GM21515 (cell line): ENCODE measurements at regions not wholly inside any gene's neighbourhood (a gene's known extent, or its start where the extent isn't known, plus 50 kb on each side); places are given as distances from the start of the nearest gene placed in this dataset.

Source experiments
- ATAC-seq: cut with Tn5 transposase; IDR thresholded peaks from one replicate; pipeline ENCODE4 v1.9.1; 2021; ENCODE audit not compliant: unreplicated experiment

DNA sequence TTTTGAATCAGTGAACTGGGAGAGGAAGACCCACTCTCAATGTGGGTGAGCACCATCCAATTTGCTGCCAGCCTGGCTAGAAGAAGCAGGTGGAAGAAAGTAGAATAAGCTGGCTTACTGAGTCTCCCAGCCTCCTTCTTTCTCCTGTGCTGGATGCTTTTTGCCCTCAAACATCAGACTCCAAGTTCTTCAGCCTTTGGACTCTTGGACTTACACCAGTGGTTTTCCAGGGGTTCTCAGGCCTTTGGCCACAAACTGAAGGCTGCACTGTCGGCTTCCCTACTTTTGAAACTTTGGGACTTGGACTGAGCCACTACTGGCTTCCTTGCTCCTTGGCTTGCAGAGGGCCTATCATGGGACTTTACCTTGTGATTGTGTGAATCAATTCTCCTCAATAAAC lies 804.2 kb upstream of the SLITRK1 start:
- ATAC-seq = no peak

DNA sequence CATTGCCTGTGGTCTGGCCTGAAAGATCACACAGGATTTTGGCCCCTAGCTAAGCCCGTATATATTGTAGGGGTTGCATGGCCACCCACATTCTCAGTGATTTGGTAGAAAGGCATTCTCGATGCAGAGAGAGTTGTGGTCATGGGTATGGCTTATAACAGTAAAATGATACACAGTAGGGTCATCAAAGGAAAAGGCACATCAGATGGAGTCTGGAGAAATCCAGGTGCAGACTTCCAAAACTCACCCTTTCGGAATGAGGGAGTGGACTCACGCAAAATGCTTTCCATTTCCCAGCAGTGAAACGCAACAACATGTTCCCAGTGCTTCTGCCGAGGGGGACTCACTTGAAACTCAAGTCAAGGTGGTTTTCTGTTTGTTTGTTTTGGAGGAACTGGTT lies 802.5 kb upstream of the SLITRK1 start:
- no peak for ATAC-seq

DNA sequence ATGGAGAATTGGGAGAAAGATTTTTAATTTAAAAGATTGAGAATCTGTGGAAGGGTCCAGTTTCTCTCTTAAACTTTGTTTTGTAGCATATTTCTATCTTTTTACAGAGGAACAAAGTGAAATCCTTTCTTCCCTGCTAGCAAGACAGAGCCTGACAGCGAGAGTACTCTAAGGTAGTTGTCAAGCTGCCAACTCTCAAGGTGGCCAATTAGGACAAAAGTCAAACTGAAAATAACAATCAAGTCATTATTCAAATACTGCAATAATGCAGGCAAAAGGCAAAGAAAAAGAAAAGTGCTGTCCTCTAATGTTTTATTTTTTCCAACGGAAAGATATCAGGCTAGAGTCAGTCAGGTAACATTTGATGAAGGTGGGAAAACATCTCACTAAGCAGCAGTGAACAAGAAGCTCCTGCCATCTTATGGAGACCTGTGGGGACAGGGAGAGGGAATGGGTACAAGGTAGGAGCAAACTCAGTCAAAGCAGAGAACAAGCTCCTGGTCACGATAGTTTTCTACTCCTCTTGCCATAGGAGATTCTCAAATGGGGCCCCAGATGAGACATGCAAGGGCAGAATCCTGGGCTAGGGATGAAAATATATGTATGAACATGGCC lies 801.9 kb upstream of the SLITRK1 start:
- ATAC-seq = no peak

DNA sequence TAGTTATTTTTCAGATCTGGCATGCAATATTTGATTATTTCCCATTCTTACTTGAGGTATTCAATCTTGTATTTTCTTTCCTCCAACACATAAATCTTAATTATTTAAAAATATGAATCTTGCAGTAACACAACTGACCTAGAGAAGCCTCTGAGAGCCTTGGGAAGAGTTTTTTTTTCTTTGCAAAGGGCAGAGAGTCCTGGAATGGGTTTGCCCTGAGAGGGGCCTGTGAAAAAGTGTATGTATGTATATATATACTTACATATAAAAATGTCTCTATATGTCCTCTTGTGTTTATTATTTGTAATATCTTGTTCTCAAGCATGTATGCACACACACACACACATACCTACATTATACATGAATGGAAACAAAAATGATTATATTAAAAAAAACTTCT lies 801.2 kb upstream of the SLITRK1 start:
- no peak for ATAC-seq

DNA sequence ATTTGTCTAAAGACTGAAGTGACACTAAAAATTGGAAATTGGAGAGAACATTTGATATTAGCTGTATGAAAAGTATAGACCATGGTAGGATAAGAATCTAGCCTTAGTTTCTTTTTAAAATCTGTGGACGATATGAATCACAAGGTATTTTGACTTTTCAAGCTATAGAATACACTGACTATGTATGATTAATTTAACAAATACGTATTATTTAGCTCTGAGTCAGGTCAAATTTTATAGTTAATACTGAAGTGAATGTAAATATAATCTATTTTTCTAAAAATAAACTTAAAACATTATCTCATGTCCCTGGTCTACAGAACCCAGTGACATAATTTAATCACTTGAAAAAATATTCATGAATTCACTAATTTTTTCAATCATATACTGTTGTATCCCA lies 795.6 kb upstream of the SLITRK1 start:
- no peak for ATAC-seq

DNA sequence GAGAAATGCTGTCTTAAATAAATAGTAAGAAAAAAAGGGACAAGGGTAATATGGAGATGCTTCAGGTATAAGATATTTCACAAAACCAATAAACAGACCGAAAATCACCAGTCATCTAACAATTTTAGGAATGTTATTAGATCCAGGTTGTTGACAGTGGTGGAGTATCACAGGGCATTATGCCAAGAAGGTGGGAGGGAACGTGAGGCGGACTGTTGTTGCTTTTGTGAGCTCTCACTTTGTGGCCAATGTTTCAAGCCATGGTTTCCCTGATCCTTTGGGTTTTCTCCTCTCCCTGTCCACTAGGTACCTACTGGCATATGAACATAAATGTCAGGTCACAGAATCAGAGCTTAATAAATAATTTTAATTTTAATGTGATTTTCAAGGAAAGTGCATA lies 790.3 kb upstream of the SLITRK1 start:
- no peak for ATAC-seq

DNA sequence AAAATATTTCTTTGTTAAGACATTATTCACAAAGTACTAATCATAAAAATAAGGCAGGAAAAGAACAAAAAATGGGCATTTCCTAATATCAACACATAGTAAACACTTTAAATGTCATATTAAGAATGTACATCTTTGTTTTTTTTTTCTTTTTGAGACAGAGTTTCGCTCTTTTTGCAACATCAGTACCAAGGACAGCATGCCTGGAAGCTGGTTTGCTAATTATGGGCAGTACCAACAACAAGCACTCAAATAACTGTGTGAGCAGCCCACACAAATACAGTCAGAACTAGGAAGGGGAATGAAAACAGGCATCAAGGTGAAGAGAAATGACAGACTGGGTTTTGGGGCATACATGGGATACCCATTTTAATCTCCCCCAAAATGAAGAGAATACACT lies 788.0 kb upstream of the SLITRK1 start:
- no peak for ATAC-seq

DNA sequence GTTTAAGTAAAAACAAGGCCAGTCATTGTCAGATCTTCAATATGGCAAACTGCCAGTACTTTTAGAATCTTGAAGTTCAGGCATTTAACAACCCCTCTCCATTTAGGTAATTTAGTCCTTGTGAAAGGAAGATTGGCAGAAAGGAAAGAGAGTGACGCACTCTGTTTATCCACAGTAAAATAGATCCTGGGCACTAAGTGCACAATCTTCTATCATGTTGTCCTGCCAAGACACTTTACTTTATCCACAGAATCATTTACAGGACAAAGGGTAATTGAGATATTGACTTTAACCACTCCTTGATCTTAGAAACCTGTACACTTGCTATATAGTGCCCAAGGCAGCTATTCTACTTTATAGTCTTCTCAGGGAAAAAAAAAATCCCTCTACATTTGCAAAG lies 786.4 kb upstream of the SLITRK1 start:
- ATAC-seq = no peak

DNA sequence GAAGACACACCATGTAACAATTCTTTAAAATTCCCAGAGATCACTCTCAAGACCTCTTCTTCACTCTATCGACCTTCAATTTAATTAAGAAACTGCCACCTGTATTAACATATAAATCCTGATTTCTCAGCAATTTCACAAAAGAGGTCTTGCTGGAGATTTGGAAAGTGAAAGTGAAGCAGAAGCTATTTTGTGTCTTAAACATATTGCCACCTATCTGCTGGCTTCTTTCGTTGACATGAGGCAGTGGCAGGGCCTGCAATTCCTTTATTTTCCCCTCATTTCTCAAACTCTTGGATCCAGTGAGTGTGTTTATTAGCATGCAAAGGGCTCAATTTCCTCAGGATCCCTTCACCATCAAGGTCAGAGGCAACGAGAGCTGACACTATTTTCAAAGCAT lies 780.2 kb upstream of the SLITRK1 start:
- ATAC-seq = no peak

DNA sequence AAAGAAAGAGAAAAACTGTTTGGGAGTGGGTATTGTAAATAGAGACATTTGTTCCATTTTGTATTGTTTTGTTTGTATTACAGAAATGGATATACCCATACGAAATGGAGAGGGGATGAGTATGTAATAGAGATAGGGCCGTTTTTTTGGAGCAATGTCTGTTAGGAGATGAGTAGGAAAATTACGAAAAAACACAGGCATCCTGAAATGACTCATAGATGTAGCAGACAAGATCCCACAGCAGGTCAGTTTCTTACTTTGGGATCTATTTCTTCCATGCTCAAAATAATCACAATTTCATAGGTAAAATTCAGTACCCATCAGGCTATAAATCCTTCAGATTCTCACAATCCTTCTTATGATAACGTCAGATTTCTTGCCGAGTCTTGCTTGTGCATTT lies 779.4 kb upstream of the SLITRK1 start:
- ATAC-seq = no peak

DNA sequence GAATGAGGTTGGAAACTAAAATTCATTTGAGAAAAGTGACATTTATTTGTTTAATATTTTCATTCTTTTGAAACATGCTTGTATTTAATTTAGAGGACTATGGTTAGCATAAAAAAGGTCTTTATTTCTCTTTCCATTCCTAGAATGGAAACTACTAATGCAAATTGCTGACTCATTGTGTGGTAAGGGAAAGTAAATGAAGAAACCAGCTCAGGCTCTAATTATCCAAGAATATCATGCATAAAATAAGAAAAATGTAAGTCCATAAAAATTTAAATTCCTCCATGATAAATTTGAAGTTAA lies 777.0 kb upstream of the SLITRK1 start:
- ATAC-seq = no peak

DNA sequence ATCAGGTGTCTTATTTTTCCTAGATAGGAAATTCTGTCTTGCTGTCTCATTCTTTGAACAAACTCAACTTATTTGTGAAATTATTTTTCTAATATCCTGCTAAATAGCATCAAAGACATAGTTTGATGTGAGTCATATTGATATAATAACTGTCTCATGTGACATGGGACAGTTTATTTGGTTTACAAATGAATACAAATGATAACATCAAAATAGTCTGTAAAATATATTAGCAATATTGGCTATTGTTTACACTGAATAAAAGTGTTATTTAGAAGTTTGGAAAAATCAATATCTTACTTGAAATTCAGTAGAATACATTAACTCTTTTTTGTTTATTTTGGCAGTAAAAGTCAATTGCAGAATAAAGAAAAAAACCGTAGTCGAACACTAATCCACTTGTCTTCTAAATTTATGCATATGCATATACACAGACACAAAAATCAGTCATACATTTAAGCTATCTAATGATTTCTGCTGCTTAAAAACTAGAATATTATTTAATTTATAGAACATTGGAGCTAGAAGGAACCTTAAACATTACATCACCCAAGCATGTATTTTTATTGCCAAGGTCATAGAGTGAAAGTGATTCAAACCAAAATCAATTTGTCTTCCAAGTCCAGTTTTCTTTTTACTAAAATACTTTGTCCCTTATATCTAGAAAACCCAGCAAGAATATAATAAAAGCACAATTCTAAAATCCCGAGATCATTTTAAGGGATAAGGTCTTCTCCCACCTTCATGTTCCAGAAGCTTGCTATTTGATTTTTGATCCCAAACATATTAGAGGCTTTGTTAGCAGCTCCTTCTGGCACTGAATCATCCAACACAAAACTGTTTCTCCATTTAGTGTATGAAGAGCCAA lies 776.5 kb upstream of the SLITRK1 start:
- ATAC-seq = no peak

DNA sequence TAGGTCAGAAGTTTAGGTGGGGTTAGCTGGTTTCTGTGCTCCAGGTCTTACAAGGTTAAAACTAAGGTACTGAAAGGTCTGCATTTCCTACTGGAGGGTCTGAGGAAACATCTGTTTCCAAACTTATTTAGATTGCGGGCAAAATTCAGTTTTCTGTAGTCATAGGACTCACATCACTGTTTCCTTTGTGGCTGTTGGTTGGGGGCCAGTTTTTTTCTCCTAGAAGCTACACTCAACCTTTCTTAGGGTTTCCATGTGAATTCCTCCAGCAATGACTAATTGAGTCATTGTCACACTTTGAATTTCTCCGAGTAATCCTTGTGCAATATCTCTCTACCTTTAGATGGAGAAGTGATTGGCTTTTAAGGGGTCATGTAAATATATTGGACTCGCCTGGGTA lies 773.4 kb upstream of the SLITRK1 start:
- ATAC-seq = no peak

DNA sequence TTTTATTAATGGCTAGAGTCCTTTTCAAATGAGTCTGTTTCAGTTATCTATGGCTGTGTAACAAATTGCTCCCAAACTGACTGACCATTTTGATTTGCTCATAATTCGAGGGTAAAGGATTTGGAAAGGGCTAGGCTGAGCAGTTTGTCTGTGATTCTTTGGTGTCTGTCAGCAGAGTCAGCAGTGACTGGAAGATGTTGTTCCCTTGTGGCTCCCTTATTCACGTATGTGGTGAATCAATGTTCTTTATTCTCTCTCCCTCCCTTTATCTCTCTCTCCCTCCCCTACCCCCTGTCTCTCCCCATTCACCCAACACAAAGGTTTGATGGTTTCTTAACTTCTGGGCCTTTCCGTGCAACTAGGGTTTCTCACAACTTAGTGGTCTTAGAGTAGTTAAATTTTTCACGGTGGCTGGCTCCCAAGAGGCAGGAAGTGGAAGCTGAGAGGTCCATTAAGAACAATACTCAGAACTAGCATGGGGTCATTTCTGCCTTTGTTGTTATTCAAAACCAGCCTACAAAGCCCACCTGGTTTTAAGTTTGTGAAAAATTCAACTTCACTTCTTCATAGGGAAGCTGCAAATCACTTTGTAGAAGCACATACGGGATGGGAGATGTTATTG lies 772.5 kb upstream of the SLITRK1 start:
- ATAC-seq = no peak

DNA sequence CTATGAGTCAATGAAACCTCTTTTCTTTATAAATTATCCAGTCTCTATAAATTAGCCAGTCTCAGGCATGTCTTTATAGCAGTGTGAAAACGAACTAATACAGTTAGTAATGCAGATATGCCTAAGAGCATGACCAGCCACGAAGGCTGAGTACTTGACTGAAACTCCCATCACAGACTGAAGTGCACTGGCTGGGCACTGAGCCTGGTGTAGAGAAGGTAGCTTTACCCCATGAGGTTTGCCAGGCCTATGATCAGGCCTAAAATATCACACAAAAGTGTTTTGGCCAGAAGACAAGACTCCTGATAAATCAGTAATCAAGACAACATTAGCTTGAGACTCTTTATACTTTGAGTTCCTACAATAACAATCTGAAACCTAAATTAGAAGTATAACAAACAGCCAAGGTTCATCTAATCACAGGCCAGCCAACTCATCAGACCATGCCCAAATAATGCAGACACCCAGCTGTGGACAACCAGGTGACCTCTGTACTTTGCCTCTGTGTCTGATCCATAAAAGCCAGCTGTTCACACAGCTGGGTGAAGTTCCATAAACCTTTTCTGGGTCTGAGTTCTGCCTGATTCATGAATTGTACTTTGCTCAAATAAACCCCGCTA lies 771.8 kb upstream of the SLITRK1 start:
- ATAC-seq = no peak

DNA sequence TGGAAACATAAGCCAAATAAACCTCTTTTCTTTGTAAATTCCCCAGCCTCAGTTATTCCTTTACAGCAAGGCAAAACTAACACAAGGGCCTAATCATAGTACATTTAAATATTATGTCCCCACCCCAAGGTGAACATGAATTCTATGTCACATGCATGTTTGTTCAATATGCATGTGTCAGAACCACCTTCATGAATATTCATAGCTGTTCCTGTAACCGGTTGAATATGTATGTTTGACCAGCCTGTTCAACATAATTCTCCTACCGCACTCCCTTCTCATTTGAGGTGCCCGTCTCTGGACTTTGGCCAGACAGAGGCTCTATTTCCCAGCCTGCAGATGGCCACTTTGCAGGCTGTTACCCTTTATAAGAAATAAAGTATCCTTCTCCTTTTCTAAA lies 769.4 kb upstream of the SLITRK1 start:
- no peak for ATAC-seq

DNA sequence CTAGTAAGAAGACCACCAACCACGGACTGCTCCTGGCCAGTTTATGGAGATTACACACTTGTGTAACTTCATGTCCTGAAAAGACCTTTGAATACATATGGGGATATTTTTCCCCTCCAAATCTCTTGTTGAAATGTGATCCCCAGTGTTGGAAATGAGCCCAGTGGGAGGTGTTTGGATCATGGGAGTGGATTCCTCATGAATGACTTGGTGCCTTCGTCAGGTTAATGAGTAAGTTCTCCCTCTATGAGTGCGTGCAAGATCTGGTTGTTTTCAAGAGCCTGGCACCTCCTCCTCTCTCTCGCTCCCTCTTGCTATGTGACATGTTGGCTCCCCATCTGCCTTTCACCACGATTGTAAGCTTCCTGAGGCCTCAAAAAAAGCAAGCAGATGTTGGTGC lies 769.0 kb upstream of the SLITRK1 start:
- no peak for ATAC-seq

DNA sequence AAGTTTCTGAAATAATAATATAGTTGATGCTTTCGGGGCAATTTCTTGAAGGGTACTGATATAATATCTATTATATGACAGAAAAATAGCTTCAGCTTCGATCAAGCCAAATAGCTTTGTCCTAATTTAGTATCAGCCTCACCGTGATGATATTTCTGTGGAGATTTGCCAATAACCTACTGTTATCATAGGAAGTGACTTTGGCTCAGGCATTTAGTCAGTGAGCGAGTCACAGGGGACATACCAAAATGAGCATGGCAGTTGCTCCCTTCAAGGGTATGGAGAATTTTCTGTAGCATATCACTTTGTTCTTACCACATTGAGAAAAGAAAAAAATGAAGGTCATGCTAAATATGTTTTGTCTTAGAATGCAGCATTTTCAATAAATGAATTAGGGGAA lies 767.6 kb upstream of the SLITRK1 start:
- no peak for ATAC-seq

DNA sequence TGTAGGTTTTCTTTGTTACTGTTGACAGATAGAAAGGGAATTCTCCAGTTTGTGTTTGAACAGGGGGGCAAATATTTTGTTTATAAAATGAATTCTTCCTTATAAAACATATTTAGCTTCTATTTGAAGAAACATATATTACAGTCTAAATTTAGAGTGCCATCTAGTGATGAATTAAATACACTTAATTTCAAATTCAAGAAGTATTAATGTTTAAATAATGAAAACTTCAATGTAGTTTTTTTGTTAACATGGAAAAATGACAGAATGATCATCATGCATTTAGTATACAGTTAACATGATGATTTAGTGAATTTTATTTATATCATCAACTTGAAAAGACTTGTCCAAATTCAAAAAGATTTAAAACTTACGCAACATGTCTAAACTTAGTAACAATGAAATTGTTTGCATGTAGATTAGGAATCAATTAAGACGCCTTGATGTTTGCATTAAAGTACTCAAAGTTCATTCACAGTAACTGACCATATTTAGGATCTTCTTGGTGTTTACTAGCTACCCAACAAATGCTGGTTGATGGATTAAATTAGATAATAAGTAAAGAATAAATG lies 765.9 kb upstream of the SLITRK1 start:
- ATAC-seq = no peak

DNA sequence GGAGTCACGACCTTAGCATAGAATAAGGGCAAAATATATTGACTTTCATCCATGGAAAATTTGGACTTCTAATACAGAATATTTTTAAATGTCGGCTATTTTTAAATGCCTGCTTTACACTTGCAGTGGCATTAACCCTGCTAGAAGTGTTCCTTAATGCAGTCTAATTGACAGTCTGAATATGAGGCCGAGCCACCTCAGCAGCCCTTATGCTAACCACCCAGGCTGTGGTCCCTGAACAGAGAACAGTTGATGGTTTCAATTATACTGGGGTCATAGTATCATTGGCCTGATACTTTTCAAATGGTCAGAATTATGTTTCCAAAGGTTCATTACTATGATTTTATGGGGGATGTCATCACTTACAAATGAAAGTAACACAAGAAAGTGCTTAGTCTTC lies 764.7 kb upstream of the SLITRK1 start:
- ATAC-seq = no peak

DNA sequence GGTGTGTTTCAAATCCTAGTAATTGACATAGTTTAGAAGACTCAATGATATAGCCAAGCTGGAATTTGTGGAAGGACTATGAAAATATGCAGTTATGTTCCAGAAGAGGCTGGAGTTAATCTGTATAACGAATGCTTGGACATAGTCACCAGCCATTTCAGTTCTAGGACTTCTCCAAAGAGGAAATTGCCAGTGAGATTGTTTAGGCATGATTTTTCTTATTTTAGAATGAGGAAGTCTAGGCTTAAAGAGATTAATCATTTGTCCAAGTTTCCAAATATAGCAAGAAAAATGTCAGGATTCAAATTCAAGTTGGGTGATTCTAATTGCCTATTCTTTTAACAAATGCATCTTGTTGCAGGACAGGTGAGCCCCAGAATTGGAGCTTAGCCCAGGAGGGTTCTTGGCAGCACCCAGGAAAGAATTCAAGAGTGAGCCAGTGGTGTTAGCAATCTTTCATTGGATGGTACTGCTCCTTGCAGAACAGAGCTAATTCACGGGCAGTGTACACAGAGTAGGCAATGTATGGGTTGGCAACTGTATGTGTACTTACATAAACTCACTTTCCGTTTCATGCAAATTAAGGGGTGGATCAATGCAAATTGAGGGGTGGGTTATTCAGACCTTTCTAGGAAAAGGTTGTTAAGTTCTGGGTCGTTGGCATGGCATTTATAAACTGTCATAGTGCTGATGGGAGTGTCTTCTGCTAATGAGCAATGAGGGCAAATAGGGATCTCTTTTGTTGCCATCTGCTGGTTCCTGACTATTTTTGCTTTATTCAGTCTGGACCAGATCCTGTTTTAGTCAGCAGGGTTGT lies 763.1 kb upstream of the SLITRK1 start:
- no peak for ATAC-seq
